Left ventricle myocardium inferior (tissue), 1 donor: ENCODE measurements at regions not wholly inside any gene's neighbourhood (a gene's known extent, or its start where the extent isn't known, plus 50 kb on each side); places are given as distances from the start of the nearest gene placed in this dataset.
A peak's percentile ranks its signal among the peaks of the same experiment; 100 is the strongest.
"Not testable (repeated sequence)": the region's sequence is repeated elsewhere in the genome, so short reads cannot be mapped to it uniquely, and the experiment has no call there.

ENCODE experiments used
- DNase-seq: peaks from one replicate; pipeline ENCODE4 v3.0.0-alpha.2; 2020
- H3K27ac ChIP-seq: fragments of 200-600 bp; replicated peaks from 2 replicates; pipeline ENCODE4 v1.8.0; 2021
- H3K27me3 ChIP-seq: fragments of 200-600 bp; 2 replicates; pipeline ENCODE4 v1.8.0; 2021; ENCODE audit warnings: low read depth
- H3K36me3 ChIP-seq: fragments of 200-600 bp; 2 replicates; pipeline ENCODE4 v1.8.0; 2021
- H3K4me1 ChIP-seq: fragments of 200-600 bp; 2 replicates; pipeline ENCODE4 v1.8.0; 2021
- H3K4me3 ChIP-seq: fragments of 200-600 bp; 2 replicates; pipeline ENCODE4 v1.8.0; 2021; ENCODE audit warnings: mild to moderate bottlenecking, moderate library complexity
- H3K9me3 ChIP-seq: fragments of 200-600 bp; replicated peaks from 2 replicates; pipeline ENCODE4 v1.8.0; 2021
- CTCF ChIP-seq: fragments of 200-600 bp; IDR thresholded peaks from 2 replicates; pipeline ENCODE4 v1.8.0; 2021; ENCODE audit warnings: antibody characterized with exemption, mild to moderate bottlenecking, borderline replicate concordance
- intact Hi-C: fragments of 100-400 bp; cut with micrococcal nuclease; formaldehyde crosslinking; loops from one replicate; pipeline ENCODE4 v1.11.0; 2022
- donor health status: DM: no; HTN: yes; CAD: no; lungs with severe emphysema.

GRCh38 chr9:102428305-102428704 lies 566.8 kb upstream of the CYLC2 start:
- Histone ChIP-seq H3K4me1 (no peaks in the 10 kb centered on the region), H3K36me3 (no peaks in the 10 kb centered on the region), H3K9me3 (no peaks in the 10 kb centered on the region), H3K27me3 (no peaks in the 10 kb centered on the region), H3K4me3 (no peak overlapping the region), H3K27ac (no peak overlapping the region)
- intact Hi-C loops, result no loop called here
- no peak for TF ChIP-seq CTCF
- no peak for DNase-seq

GRCh38 chr9:102416251-102416650 lies 578.9 kb upstream of the CYLC2 start:
- H3K4me3 ChIP-seq, intact Hi-C loops, H3K36me3 ChIP-seq, H3K27me3 ChIP-seq, H3K4me1 ChIP-seq, DNase-seq, H3K27ac ChIP-seq: not testable (repeated sequence)
- peaks cover 51% of the 10 kb centered on the region for H3K9me3 ChIP-seq

GRCh38 chr9:102405218-102405867 lies 589.8 kb upstream of the CYLC2 start:
- H3K9me3 ChIP-seq, result peaks cover 12% of the 10 kb centered on the region
- intact Hi-C loops, result no loop called here
- H3K36me3 ChIP-seq, result no peaks in the 10 kb centered on the region
- peak overlapping the region; percentile 28 for H3K27ac ChIP-seq
- no peak for DNase-seq
- H3K4me1 ChIP-seq, result no peaks in the 10 kb centered on the region
- no peaks in the 10 kb centered on the region for H3K27me3 ChIP-seq
- no peak for TF ChIP-seq CTCF
- no peak overlapping the region for H3K4me3 ChIP-seq

- intact Hi-C loops, result no loop called here
- Histone ChIP-seq H3K9me3 (peaks cover 12% of the 10 kb centered on the region), H3K27ac (no peak overlapping the region), H3K36me3 (no peaks in the 10 kb centered on the region), H3K4me3 (no peak overlapping the region), H3K27me3 (no peaks in the 10 kb centered on the region), H3K4me1 (no peaks in the 10 kb centered on the region)
- TF ChIP-seq CTCF, result no peak
- DNase-seq, result no peak
Observed at GRCh38 chr9:102403514-102403913, 591.6 kb upstream of the CYLC2 start.

GRCh38 chr9:102398205-102398604 lies 596.9 kb upstream of the CYLC2 start:
- H3K4me3 ChIP-seq, result no peak overlapping the region
- no peak for DNase-seq
- no peaks in the 10 kb centered on the region for H3K36me3 ChIP-seq
- intact Hi-C loops, result no loop called here
- no peaks in the 10 kb centered on the region for H3K9me3 ChIP-seq
- H3K27ac ChIP-seq, result no peak overlapping the region
- TF ChIP-seq CTCF, result no peak
- no peaks in the 10 kb centered on the region for H3K27me3 ChIP-seq
- no peaks in the 10 kb centered on the region for H3K4me1 ChIP-seq

- intact Hi-C loops, H3K36me3 ChIP-seq, H3K27ac ChIP-seq, H3K4me1 ChIP-seq, H3K4me3 ChIP-seq, H3K27me3 ChIP-seq, DNase-seq: not testable (repeated sequence)
- H3K9me3 ChIP-seq, result peaks cover 11% of the 10 kb centered on the region
Observed at GRCh38 chr9:102385620-102386019, 609.5 kb upstream of the CYLC2 start.
